ENCODE measurements at regions not wholly inside any gene's neighbourhood (a gene's known extent, or its start where the extent isn't known, plus 50 kb on each side); places are given as distances from the start of the nearest gene placed in this dataset.

DNA sequence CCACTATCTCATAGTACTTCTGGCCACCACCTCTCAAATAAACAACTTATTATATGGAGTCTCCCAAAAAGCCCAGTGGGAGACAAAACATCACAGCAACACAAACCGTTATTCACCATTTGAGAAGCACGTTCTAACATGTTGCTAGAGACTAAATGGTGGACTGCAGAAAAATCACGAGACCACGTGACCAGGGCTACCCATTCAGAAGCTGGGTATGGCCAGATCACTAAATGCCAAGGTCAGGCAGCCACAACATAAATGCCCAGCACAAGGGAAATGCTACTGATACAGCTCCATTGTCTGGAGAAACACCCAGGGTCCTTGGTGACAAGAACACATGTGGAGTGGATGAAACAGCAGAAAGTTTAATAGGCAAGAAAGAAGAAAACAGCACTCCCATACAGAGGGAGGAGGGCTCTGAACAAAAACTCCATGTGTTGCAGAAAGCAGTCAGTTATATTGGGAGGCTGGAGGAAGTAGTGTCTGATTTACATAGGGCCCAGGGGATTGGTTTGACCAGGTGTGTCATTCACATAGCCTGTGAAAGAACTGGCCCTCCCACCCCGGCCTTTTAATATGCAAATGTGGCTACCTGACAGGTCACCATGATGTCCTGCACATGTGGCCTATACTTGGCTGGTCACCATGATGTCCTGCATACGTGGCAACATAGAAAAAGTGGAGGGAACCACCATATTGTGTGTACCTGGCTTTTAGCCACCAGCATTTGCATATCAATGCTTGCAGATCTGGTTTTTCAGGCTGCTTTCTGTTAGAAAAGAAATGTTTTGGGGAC, 97.2 kb downstream of the TRIM36 start:
- no peak for FAIRE-seq
- no peak for DNase-seq (ENCODE audit: low spot score in 2 of 2)

- no peak for DNase-seq (ENCODE audit: low spot score in 2 of 2)
- no peak for FAIRE-seq
These were observed 99.0 kb downstream of the TRIM36 start for GRCh38 chr5:115070737-115071136.

GRCh38 chr5:115069087-115069968, 100.4 kb downstream of the TRIM36 start:
- FAIRE-seq (no peak), DNase-seq (ENCODE audit: low spot score in 2 of 2) (peak in 1 of 2 donors; percentile 25)

- DNase-seq (ENCODE audit: low spot score in 2 of 2) = no peak
- FAIRE-seq = no peak
These were observed 101.2 kb downstream of the TRIM36 start for GRCh38 chr5:115068239-115069086.

DNA sequence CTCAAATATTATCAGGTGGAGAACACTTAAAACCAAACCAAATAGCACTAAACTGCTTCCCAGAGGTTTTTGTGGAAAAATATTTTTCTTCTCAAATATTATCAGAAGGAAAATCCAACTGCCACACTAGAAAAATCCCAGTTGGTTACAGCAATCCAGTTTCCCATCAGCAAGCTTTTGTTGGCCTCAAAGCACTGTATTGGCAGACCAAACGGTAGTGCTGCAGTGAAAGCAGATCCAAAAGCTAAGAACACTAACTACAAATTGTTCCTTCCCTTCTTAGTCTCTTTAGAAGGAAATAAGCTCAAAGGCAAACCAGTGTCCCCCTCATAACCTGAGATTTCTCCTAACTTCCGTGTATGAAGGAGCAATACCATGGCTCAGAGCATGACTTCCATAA, 105.3 kb downstream of the TRIM36 start:
- no peak for DNase-seq (ENCODE audit: low spot score in 2 of 2)
- FAIRE-seq = no peak

- DNase-seq (ENCODE audit: low spot score in 2 of 2) = no peak
- no peak for FAIRE-seq
These were observed 115.2 kb downstream of the TRIM36 start for GRCh38 chr5:115054387-115054951.

DNA sequence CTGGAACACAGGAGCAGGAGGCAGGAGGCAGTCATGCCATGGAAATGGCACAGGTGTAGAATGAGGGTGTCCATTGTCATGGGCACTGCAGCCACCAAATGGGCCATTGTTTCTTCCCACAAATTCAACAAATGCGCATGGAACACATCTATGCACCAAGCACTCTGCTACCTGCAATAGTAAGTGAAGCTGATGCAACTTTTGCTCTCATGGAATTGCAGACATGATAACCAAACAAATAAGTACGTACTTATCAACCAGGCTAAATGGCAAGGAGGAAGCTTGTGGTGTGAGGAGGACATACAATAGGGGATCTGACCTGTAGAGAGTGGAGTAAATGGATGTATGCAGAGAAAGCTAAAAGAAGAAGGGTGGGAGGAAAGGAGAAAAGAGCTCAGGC, 116.8 kb downstream of the TRIM36 start:
- FAIRE-seq (no peak), DNase-seq (ENCODE audit: low spot score in 2 of 2) (no peak)

DNA sequence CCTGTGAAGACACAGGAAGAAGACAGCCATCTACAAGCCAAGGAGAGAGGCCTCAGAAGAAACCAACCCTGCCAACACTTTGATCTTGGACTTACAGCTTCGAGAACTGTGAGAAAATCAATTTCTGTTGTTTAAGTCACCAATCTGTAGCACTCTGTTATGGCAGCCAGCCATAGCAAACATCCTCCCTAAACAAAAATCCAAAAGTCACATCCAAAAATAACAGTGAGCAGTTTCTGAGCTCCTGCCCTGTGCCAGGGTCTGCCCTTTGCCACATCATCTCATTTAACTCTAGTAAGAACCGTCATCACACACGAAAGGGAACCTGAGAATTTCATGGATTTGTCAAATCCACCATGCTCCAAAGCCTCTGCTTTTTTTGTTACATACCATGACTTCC, 118.8 kb downstream of the TRIM36 start:
- no peak for FAIRE-seq
- DNase-seq (ENCODE audit: low spot score in 2 of 2) = no peak

DNA sequence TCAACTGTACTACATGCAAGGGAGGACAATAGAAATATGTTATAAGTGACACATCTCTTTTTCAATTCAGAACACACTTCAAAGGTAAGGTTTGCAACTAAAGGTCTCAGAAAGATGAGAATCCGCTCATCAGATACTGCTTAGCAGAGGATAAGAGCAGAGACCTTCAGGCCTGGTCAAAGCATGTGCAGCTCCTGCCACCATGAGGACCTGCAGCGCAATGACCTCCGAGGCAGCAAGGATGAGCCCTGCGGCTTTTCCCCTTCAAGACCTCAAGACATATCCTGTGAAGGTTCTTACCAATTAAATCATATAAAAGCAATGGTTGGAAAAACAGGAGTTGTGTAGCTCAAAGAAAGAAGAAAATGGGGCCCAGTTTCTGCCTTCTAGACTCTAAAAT, 135.8 kb downstream of the TRIM36 start:
- FAIRE-seq (no peak), DNase-seq (ENCODE audit: low spot score in 2 of 2) (no peak)

- FAIRE-seq = no peak
- DNase-seq (ENCODE audit: low spot score in 2 of 2) = no peak
These were observed 141.2 kb downstream of the TRIM36 start for GRCh38 chr5:115028557-115028956.

- no peak for FAIRE-seq
- no peak for DNase-seq (ENCODE audit: low spot score in 2 of 2)
These were observed 144.8 kb downstream of the TRIM36 start for GRCh38 chr5:115024922-115025321.

DNA sequence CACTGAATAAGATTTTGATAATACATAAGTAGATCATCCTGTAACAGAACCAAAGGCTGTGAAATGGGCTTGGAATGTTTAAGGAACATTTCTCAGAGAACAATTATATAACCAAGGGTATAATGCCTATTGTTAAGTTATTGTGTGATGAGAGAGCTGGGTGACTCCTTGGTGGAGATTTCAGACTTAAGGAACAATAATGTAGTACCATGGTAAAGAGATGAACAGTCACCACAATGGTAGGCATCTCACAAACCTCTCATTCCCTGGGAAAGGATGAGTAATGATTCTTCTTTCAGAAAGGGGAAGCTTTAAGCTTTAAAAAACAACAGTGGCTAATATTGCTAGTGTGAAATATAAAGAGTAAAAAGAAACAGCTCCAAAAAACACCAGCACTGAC, 147.4 kb downstream of the TRIM36 start:
- DNase-seq (ENCODE audit: low spot score in 2 of 2) = no peak
- no peak for FAIRE-seq

DNA sequence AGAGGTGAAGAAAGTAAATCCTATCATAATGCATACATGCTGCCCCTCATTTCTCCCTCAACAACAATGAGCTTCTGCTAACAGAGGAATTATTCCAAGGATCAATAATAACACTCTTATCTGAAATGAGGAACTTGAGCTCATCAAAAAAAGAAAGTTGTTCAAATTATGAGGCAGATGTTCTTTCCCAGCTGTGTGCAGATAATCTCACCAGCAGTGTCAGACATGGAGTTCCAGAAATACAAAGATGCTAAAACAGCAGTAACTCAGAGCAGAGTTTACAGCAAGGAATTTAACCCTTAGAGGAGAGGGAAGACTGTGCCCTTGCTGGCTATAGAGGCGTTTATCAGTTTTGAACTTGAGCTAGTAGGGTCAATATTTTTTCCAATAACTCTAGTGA, 153.1 kb downstream of the TRIM36 start:
- DNase-seq (ENCODE audit: low spot score in 2 of 2) (no peak), FAIRE-seq (no peak)

DNA sequence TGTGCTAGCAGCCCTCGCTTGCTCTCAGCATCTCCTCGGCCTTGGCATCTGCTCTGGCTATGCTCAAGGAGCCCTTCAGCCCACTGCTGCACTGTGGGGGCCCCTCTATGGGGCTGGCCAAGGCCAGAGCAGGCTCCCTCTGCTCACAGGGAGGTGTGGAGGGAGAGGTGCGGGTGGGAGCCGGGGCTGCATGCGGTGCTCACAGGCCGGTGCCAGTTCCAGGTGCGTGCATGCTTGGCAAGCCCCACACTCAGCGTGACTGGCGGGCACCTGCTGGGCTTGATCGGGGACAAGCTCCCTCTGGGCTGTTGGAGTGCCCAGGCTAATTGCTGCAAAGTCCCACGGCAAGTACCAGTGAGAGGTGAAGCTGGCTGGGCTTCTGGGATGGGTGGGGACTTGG, 170.5 kb downstream of the TRIM36 start:
- FAIRE-seq = no peak
- no peak for DNase-seq (ENCODE audit: low spot score in 2 of 2)

DNA sequence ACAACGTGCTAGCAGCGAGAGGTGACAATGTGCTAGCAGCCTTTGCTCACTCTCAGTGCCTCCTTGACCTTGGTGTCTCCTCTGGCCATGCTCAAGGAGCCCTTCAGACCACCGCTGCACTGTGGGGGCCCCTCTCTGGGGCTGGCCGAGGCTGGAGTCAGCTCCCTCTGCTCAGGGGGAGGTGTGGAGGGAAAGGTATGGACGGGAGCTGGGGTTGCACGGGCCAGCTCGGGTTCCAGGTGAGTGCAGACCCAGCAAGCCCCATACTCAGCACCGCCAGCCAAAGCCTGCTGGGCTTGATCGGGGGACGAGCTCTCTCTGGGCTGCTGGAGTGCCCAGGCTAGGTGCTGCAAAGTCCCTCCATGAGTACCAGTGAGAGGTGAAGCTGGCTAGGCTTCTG, 180.2 kb downstream of the TRIM36 start:
- FAIRE-seq (no peak), DNase-seq (ENCODE audit: low spot score in 2 of 2) (no peak)

GRCh38 chr5:114988096-114988495, 181.6 kb downstream of the TRIM36 start:
- DNase-seq (ENCODE audit: low spot score in 2 of 2) (peak in 1 of 2 donors; percentile 29), FAIRE-seq (peak; percentile 64)

DNA sequence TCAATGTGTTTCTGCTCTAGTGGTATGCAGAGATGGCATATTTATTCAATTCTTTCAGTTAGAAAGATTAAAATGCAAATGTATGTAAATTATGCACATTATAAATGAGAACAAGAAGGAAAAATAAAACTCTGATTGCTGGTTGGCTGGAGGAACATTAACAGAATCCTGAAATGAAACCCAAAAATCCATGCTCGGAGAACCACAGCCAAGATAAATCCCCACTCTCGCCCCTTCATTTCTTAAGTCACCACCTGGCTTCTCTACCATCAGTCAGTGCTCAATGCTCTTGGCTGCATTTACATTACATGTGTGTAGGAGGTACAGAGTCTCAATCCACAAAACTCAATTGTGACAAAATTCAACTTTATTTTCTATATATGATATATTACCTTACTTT, 184.9 kb downstream of the TRIM36 start:
- DNase-seq (ENCODE audit: low spot score in 2 of 2) = no peak
- FAIRE-seq = no peak

GRCh38 chr5:114981111-114981510, 188.6 kb downstream of the TRIM36 start:
- FAIRE-seq = no peak
- DNase-seq (ENCODE audit: low spot score in 2 of 2) = no peak

DNA sequence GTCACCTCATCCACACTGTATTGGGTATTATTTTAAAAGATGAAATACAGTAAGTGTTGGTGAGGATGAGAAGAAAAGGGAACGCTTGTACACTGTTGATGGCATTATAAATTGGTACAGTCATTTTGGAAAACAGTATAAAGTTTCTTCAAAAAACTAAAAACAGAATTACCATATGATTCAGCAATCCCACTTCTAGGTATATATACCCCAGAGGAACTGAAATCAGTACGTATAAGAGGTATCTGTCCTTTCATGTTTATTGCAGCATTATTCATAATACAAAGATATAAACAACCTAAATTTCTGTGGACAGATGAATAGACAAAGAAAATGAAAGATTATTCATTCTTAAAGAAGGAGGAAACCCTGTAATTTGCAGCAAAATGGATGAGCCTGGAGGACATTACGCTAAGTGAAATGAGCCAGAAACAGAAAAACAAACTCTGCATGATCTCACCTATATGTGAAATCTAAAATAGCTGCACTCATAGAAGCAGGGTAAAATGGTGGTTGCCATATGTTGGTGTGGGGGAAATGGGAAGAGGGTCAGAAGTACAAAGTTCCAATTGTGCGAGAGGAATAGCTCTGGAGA, 191.6 kb downstream of the TRIM36 start:
- FAIRE-seq (no peak), DNase-seq (ENCODE audit: low spot score in 2 of 2) (no peak)

GRCh38 chr5:114969482-114969881, 200.2 kb downstream of the TRIM36 start:
- DNase-seq (ENCODE audit: low spot score in 2 of 2) = no peak
- no peak for FAIRE-seq

All from frontal cortex (tissue), 3 donors.